BJ (cell line): ENCODE measurements at regions not wholly inside any gene's neighbourhood (a gene's known extent, or its start where the extent isn't known, plus 50 kb on each side); places are given as distances from the start of the nearest gene placed in this dataset.

Experiments
- CTCF ChIA-PET: fragments of 350-600 bp; formaldehyde crosslinking; extraction: SDS; loops from one replicate; lab custom pipeline; 2021; ENCODE audit warnings: antibody characterized with exemption, inconsistent platforms; lab: Yijun Ruan, JAX
- POLR2A ChIA-PET: fragments of 300-600 bp; sonication (Branson Sonifier 250); formaldehyde crosslinking; extraction: SDS; loops from one replicate; lab custom pipeline; 2021; ENCODE audit warnings: antibody characterized with exemption; lab: Charles Lee
- DNase-seq: peaks from one replicate; pipeline ENCODE4 v3.0.0-alpha.2; 2011; ENCODE audit warnings: low read depth
- H3K27me3 ChIP-seq: 2 replicates; pipeline ENCODE4 v1.6.0; 2011; ENCODE audit warnings: low read length; ENCODE audit not compliant: control insufficient read depth, insufficient read depth
- H3K36me3 ChIP-seq: 2 replicates; pipeline ENCODE4 v1.5.1; 2011; ENCODE audit warnings: low read length; ENCODE audit not compliant: control insufficient read depth, insufficient read depth
- H3K4me3 ChIP-seq: 2 replicates; pipeline ENCODE4 v1.5.1; 2011; ENCODE audit warnings: low read depth, mild to moderate bottlenecking, control low read depth, low read length
- TF ChIP-seq, protein P1 (sequence below): IDR thresholded peaks from 2 replicates; pipeline ENCODE4 v1.5.1; 2011; ENCODE audit warnings: low read depth, mild to moderate bottlenecking, control low read depth, inconsistent platforms, low read length, moderate library complexity; ENCODE audit not compliant: insufficient read depth

DNA sequence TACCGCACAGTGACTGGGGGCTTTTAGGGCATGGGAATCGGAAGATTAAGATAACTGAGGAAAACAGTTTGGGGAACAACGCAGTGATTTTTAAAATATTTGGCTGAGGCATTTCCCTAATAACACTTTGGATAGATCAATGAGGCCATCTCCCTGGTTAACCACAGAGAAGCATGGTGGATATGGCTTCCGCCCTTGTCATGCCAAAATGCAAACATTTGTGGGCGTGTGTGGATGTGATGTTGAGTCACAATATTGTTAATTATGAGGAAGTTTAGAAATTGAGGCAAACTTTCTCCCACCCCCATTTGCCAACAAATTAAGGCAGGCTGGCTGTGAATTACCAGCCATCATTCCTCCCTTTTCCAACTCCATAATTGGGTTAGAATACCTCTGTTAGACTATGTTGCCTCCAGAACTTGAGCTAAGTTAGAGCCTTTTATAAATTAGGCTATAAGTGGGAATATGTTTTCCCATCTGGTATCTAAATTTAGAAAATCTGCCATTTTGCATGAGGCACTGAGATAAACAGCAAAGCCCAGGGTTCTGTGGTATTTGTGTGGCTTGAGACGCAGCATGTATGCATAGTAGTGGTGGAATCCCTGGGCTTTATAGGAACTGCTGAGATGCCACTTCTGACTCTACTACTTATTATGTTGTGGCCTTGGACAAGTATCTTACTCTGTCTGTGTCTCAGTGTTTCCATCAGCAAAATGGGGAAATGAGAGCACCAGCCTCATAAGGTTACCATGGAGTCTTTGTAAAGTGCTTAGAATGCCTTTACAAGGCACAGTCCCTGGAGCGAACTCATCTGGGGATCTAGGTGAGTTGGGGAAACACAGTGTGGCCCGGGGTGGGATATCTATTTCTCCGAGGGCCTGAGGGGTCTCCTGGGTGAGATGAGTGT is 154.6 kb downstream of the C1orf94 start:
- ChIA-PET CTCF (interaction anchor here (0.6 kb wide), 1 partner anchor 23 kb away, joined by 3 read pairs; no protein-coding TSS in a partner anchor), POLR2A (no interaction called here)
- TF ChIP-seq, protein P1, sequence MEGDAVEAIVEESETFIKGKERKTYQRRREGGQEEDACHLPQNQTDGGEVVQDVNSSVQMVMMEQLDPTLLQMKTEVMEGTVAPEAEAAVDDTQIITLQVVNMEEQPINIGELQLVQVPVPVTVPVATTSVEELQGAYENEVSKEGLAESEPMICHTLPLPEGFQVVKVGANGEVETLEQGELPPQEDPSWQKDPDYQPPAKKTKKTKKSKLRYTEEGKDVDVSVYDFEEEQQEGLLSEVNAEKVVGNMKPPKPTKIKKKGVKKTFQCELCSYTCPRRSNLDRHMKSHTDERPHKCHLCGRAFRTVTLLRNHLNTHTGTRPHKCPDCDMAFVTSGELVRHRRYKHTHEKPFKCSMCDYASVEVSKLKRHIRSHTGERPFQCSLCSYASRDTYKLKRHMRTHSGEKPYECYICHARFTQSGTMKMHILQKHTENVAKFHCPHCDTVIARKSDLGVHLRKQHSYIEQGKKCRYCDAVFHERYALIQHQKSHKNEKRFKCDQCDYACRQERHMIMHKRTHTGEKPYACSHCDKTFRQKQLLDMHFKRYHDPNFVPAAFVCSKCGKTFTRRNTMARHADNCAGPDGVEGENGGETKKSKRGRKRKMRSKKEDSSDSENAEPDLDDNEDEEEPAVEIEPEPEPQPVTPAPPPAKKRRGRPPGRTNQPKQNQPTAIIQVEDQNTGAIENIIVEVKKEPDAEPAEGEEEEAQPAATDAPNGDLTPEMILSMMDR: no peak
- Histone ChIP-seq H3K4me3 (no peak overlapping the region), H3K27me3 (no peaks in the 10 kb centered on the region), H3K36me3 (no peaks in the 10 kb centered on the region)
- DNase-seq: no peak

DNA sequence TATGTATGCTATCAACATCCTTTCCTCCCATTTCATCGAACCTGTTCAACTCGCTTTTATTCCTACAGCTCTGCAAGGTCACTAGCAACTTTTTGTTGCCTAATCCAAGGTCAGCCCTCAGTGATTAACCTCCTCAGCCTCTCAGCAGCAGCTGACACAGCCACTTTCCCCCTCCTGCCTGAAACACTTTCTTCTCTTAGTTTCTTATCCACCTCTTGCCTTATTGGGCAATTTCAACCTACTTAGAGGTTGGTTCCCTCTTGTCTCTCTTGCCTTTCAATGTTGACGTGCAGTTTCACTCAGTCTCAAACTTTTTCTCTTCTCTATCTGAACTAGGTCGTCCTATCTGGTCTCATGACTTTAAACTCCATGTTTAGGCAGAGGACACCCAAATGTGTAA is 156.3 kb downstream of the C1orf94 start:
- ChIA-PET CTCF (no interaction called here), POLR2A (no interaction called here)
- TF ChIP-seq, protein P1: no peak
- no peak for DNase-seq
- Histone ChIP-seq H3K27me3 (no peaks in the 10 kb centered on the region), H3K36me3 (no peaks in the 10 kb centered on the region), H3K4me3 (no peak overlapping the region)

DNA sequence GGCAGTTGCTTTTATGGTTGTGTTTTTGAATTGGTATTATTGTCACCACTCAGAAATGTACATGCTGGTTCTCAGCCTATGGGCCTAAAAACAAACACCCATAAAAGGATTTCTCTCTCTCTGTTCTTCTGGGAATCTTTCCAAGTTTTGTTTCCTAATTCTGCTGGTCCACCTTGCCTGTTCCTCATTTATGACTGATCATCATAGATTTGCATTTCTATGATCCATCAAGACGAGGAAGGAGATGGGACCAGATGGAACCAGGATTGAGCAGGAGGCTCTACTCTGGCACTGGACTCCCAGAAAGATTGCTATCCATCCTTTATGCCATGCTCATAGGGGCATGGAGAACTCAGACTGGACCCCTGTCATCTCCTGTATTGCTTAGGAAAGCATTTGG is 162.2 kb downstream of the C1orf94 start:
- TF ChIP-seq, protein P1: no peak
- ChIA-PET POLR2A (no interaction called here), CTCF (no interaction called here)

DNA sequence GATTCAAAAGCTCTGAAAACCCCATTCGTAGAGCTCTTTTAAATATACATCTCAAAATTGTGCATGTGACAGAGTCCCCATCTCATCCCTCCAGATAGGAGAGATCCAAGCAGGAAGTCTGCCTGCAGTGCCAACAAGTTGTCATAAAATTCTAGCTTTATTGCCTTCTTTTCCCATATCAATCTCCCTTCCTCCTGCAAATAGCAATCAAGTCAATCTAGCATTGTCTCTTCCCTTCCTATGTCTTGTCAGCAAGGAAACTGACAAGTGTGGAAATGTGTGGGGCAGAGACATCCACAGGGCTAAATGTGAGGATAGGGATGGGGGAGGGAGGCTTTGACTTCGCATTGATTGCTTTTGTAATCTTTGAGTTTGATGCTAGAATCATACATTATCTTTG is 165.2 kb downstream of the C1orf94 start:
- H3K4me3 ChIP-seq: no peak overlapping the region
- ChIA-PET CTCF (interaction anchor here (1.6 kb wide), 1 partner anchor 709 kb away, joined by 3 read pairs; no protein-coding TSS in a partner anchor), POLR2A (no interaction called here)
- DNase-seq: no peak
- TF ChIP-seq, protein P1: no peak
- H3K36me3 ChIP-seq: no peaks in the 10 kb centered on the region
- no peaks in the 10 kb centered on the region for H3K27me3 ChIP-seq

More for the DNA sequence above, 162.2 kb downstream of the C1orf94 start:
- H3K36me3 ChIP-seq: no peaks in the 10 kb centered on the region
- no peaks in the 10 kb centered on the region for H3K27me3 ChIP-seq
- no peak for DNase-seq
- no peak overlapping the region for H3K4me3 ChIP-seq

DNA sequence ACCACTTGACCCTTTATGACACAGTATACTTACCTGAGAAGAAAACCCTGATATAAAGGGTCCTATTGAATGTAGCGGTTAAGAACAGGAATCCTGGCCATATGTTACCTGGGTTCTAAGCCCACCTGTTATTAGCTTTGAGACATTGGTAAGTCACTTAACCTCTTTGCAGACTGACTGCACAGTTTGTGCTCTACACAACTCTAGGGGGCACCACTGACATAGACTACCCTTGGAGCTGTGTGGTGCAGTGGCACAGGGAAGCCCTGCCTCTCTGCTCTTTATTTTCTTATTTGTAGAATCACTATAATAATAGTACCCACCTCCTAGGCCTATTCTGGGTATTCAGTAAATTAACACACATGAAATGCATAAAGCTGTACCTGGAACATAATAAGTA is 165.6 kb downstream of the C1orf94 start:
- Histone ChIP-seq H3K27me3 (no peaks in the 10 kb centered on the region), H3K36me3 (no peaks in the 10 kb centered on the region), H3K4me3 (no peak overlapping the region)
- ChIA-PET CTCF (interaction anchor here (1.6 kb wide), 1 partner anchor 710 kb away, joined by 3 read pairs; no protein-coding TSS in a partner anchor), POLR2A (no interaction called here)
- TF ChIP-seq, protein P1: no peak
- no peak for DNase-seq
